SU-DHL-6 (cell line): ENCODE measurements at regions not wholly inside any gene's neighbourhood (a gene's known extent, or its start where the extent isn't known, plus 50 kb on each side); places are given as distances from the start of the nearest gene placed in this dataset.

Experiments used
- EZH2phosphoT487 ChIP-seq: fragments of 200-600 bp; sonication (generic), shearing (Covaris generic); conservative IDR thresholded peaks from 2 replicates; pipeline ENCODE4 v1.6.1; 2018; ENCODE audit warnings: mild to moderate bottlenecking, antibody characterized with exemption, low read length, moderate library complexity, mixed read lengths
- TF ChIP-seq, protein P1 (sequence below): fragments of 200-600 bp; sonication (generic); IDR thresholded peaks from one replicate; pipeline ENCODE4 v1.5.1; 2017; ENCODE audit warnings: antibody characterized with exemption, mild to moderate bottlenecking, low read length, moderate library complexity; ENCODE audit not compliant: insufficient read depth, poor library complexity, severe bottlenecking

DNA sequence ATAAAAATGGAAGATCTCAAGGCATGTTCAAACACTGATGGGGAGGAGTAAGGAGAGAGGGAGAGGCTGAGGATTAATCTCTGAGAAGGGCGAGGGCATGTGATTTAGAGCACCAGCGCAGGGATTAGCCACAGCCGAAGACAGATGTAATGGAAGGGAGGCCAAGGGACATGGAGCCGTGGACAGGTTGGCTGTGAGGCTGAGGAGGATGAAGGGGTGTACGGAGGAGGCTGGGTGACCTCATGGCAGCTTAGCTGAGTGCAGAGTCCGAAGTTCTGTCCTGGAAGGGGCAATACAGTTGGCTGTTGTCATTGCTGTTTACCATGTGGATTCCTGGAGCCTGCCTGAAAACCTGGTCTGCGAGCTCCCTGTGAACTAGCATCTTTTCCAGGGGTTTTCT is 342.8 kb downstream of the RPS6KC1 start:
- no peak for TF ChIP-seq EZH2phosphoT487
- TF ChIP-seq, protein P1, sequence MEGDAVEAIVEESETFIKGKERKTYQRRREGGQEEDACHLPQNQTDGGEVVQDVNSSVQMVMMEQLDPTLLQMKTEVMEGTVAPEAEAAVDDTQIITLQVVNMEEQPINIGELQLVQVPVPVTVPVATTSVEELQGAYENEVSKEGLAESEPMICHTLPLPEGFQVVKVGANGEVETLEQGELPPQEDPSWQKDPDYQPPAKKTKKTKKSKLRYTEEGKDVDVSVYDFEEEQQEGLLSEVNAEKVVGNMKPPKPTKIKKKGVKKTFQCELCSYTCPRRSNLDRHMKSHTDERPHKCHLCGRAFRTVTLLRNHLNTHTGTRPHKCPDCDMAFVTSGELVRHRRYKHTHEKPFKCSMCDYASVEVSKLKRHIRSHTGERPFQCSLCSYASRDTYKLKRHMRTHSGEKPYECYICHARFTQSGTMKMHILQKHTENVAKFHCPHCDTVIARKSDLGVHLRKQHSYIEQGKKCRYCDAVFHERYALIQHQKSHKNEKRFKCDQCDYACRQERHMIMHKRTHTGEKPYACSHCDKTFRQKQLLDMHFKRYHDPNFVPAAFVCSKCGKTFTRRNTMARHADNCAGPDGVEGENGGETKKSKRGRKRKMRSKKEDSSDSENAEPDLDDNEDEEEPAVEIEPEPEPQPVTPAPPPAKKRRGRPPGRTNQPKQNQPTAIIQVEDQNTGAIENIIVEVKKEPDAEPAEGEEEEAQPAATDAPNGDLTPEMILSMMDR = no peak
